H1 (cell line): ENCODE measurements at regions not wholly inside any gene's neighbourhood (a gene's known extent, or its start where the extent isn't known, plus 50 kb on each side); places are given as distances from the start of the nearest gene placed in this dataset.
A peak's percentile ranks its signal among the peaks of the same experiment; 100 is the strongest.

ENCODE experiments used
- BACH1 ChIP-seq: IDR thresholded peaks from 2 replicates; pipeline ENCODE4 v1.6.1; 2012; ENCODE audit warnings: low read length, improper control_type of control experiment
- POLR2AphosphoS5 ChIP-seq: IDR thresholded peaks from 2 replicates; pipeline ENCODE4 v1.6.1; 2011; ENCODE audit warnings: low read depth, low read length
- TAF1 ChIP-seq: IDR thresholded peaks from 2 replicates; pipeline ENCODE4 v1.6.1; 2011; ENCODE audit warnings: mild to moderate bottlenecking, low read depth, low read length
- YY1 ChIP-seq: IDR thresholded peaks from 2 replicates; pipeline ENCODE4 v1.6.1; 2011; ENCODE audit warnings: low read depth, mild to moderate bottlenecking, low read length
- TF ChIP-seq, protein P1 (sequence below), 3 experiments: IDR thresholded peaks; 1 replicate in 2 of 3; 2 replicates in 1 of 3; pipeline versions ENCODE4 v1.5.1 to v1.6.1; 2011; ENCODE audit warnings: low read length in 3 of 3, mild to moderate bottlenecking in 3 of 3, inconsistent platforms in 2 of 3, low read depth in 1 of 3, moderate library complexity in 1 of 3; ENCODE audit not compliant: insufficient read depth in 1 of 3; ENCODE audit errors: control extremely low read depth in 1 of 3
- TF ChIP-seq, protein P2 (sequence below): IDR thresholded peaks from 2 replicates; pipeline ENCODE4 v1.6.1; 2011; ENCODE audit warnings: low read depth, mild to moderate bottlenecking, low read length; ENCODE audit not compliant: insufficient read depth

DNA sequence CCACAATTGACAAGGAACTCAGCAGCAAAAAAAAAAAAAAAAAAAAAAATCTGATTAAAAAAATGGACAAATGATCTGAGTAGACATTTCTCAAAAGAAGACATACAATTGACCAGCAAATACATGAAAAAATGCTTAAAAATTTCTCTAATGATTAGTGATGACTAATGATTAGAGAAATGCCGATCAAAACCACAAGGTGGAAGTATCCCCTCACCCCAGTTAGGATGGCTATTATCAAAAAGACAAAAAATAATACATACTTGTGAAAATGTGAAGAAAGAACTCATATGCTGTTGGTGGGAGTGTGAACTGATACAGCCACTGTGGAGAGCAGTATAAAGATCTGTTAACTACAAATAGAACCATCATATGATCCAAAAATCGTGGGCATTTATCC is 245.3 kb downstream of the OSTF1 start:
- TF ChIP-seq YY1: no peak
- no peak for TF ChIP-seq TAF1
- TF ChIP-seq, protein P1, sequence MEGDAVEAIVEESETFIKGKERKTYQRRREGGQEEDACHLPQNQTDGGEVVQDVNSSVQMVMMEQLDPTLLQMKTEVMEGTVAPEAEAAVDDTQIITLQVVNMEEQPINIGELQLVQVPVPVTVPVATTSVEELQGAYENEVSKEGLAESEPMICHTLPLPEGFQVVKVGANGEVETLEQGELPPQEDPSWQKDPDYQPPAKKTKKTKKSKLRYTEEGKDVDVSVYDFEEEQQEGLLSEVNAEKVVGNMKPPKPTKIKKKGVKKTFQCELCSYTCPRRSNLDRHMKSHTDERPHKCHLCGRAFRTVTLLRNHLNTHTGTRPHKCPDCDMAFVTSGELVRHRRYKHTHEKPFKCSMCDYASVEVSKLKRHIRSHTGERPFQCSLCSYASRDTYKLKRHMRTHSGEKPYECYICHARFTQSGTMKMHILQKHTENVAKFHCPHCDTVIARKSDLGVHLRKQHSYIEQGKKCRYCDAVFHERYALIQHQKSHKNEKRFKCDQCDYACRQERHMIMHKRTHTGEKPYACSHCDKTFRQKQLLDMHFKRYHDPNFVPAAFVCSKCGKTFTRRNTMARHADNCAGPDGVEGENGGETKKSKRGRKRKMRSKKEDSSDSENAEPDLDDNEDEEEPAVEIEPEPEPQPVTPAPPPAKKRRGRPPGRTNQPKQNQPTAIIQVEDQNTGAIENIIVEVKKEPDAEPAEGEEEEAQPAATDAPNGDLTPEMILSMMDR (IDR thresholded peaks at IDR 0.05; ENCODE audit: control extremely low read depth in 1 of 3, insufficient read depth in 1 of 3, low read depth in 1 of 3, low read length in 3 of 3): peak in 2 of 3 experiments; percentile 25 to 29; a peak in 2 of 4 replicates
- no peak for TF ChIP-seq BACH1
- no peak for TF ChIP-seq POLR2AphosphoS5
- TF ChIP-seq, protein P2, sequence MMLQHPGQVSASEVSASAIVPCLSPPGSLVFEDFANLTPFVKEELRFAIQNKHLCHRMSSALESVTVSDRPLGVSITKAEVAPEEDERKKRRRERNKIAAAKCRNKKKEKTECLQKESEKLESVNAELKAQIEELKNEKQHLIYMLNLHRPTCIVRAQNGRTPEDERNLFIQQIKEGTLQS: no peak
